Hepatocyte (in vitro differentiated cells): ENCODE measurements at regions not wholly inside any gene's neighbourhood (a gene's known extent, or its start where the extent isn't known, plus 50 kb on each side); places are given as distances from the start of the nearest gene placed in this dataset.

Experiments
- EZH2 ChIP-seq: fragments of 200-600 bp; sonication (generic); IDR thresholded peaks from 2 replicates; pipeline ENCODE4 v1.6.1; 2016; ENCODE audit warnings: antibody characterized with exemption, mild to moderate bottlenecking, borderline replicate concordance
- EZH2phosphoT487 ChIP-seq: fragments of 200-600 bp; sonication (generic); IDR thresholded peaks from one replicate; pipeline ENCODE4 v1.6.1; 2018; ENCODE audit warnings: antibody characterized with exemption, mild to moderate bottlenecking, low read depth, moderate library complexity; ENCODE audit not compliant: unreplicated experiment, severe bottlenecking
- TF ChIP-seq, protein P1 (sequence below): fragments of 200-600 bp; sonication (generic); IDR thresholded peaks from 2 replicates; pipeline ENCODE4 v1.5.1; 2016; ENCODE audit warnings: antibody characterized with exemption, mild to moderate bottlenecking; ENCODE audit not compliant: poor library complexity

GRCh38 chr11:93939084-93939760, 81.9 kb upstream of the HEPHL1 start:
- TF ChIP-seq EZH2 (no peak), EZH2phosphoT487 (no peak)
- TF ChIP-seq, protein P1, sequence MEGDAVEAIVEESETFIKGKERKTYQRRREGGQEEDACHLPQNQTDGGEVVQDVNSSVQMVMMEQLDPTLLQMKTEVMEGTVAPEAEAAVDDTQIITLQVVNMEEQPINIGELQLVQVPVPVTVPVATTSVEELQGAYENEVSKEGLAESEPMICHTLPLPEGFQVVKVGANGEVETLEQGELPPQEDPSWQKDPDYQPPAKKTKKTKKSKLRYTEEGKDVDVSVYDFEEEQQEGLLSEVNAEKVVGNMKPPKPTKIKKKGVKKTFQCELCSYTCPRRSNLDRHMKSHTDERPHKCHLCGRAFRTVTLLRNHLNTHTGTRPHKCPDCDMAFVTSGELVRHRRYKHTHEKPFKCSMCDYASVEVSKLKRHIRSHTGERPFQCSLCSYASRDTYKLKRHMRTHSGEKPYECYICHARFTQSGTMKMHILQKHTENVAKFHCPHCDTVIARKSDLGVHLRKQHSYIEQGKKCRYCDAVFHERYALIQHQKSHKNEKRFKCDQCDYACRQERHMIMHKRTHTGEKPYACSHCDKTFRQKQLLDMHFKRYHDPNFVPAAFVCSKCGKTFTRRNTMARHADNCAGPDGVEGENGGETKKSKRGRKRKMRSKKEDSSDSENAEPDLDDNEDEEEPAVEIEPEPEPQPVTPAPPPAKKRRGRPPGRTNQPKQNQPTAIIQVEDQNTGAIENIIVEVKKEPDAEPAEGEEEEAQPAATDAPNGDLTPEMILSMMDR = no peak
